ENCODE measurements at regions not wholly inside any gene's neighbourhood (a gene's known extent, or its start where the extent isn't known, plus 50 kb on each side); places are given as distances from the start of the nearest gene placed in this dataset.

DNA sequence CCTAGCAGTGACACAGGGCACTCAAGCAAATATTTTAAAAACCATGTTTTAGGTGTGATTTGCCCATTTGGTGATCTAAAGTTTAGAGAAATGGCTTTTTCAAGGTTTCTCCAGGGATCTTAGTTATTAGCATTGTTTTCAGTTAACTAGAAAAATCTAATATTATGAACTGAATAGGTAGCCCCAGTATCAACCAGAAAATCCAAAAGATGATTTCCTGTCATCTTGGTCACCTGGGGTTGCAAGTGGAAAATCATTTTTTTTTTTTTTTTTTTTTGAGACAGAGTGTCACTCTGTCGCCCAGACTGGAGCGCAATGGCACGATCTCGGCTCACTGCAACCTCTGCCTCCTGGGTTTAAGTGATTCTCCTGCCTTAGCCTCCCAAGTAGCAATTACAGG, 106.6 kb upstream of the FMN2 start:
- Histone ChIP-seq H2AFZ (ENCODE audit: insufficient read depth, low read depth, low read length, poor library complexity, severe bottlenecking) (no peak overlapping the region), H3K36me3 (replicated peaks in 1 of 2; ENCODE audit: control insufficient read depth in 1 of 2, insufficient read depth in 2 of 2, low read length in 2 of 2) (no peaks in the 10 kb centered on the region), H3K9me3 (replicated peaks in 1 of 2; ENCODE audit: control insufficient read depth in 1 of 2, insufficient read depth in 1 of 2, low read length in 2 of 2) (peaks cover 20% of the 10 kb centered on the region in 2 donors), H3K27me3 (ENCODE audit: control insufficient read depth in 2 of 2, insufficient read depth in 2 of 2, low read length in 2 of 2) (no peaks in the 10 kb centered on the region), H4K20me1 (ENCODE audit: insufficient read depth, low read length) (no peaks in the 10 kb centered on the region), H3K27ac (ENCODE audit: low read depth in 1 of 2, low read length in 2 of 2) (no peak overlapping the region), H3K4me1 (ENCODE audit: control insufficient read depth in 1 of 2, insufficient read depth in 2 of 2, low read length in 2 of 2) (no peaks in the 10 kb centered on the region), H3K4me3 (replicated peaks in 1 of 3; ENCODE audit: low read depth in 2 of 3, low read length in 3 of 3) (no peak overlapping the region), H3K9ac (ENCODE audit: insufficient read depth, low read length, poor library complexity, severe bottlenecking) (no peak overlapping the region), H3K4me2 (replicated peaks; ENCODE audit: extremely low read depth, low read length, poor library complexity, severe bottlenecking) (no peak overlapping the region), H3K79me2 (ENCODE audit: insufficient read depth, low read length) (no peaks in the 10 kb centered on the region)
- Mint-ChIP-seq H3K27me3 (ENCODE audit: low read depth in 3 of 3) (peaks cover 0 to 2% (median 0%) of the 10 kb centered on the region in 3 donors), H3K4me1 (no peaks in the 10 kb centered on the region), H3K27ac (no peak overlapping the region), H3K9me3 (peaks cover 8 to 29% (median 25%) of the 10 kb centered on the region in 7 donors), H3K36me3 (no peaks in the 10 kb centered on the region), H3K4me3 (no peak overlapping the region)
- intact Hi-C loops (cut with micrococcal nuclease): no loop called here
- TF ChIP-seq, protein P1, sequence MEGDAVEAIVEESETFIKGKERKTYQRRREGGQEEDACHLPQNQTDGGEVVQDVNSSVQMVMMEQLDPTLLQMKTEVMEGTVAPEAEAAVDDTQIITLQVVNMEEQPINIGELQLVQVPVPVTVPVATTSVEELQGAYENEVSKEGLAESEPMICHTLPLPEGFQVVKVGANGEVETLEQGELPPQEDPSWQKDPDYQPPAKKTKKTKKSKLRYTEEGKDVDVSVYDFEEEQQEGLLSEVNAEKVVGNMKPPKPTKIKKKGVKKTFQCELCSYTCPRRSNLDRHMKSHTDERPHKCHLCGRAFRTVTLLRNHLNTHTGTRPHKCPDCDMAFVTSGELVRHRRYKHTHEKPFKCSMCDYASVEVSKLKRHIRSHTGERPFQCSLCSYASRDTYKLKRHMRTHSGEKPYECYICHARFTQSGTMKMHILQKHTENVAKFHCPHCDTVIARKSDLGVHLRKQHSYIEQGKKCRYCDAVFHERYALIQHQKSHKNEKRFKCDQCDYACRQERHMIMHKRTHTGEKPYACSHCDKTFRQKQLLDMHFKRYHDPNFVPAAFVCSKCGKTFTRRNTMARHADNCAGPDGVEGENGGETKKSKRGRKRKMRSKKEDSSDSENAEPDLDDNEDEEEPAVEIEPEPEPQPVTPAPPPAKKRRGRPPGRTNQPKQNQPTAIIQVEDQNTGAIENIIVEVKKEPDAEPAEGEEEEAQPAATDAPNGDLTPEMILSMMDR (IDR thresholded peaks at IDR 0.05): no peak
- DNase-seq: no peak
- no CpG with 5 or more reads among the region's 4 CpGs for WGBS (ENCODE audit: insufficient coverage)

DNA sequence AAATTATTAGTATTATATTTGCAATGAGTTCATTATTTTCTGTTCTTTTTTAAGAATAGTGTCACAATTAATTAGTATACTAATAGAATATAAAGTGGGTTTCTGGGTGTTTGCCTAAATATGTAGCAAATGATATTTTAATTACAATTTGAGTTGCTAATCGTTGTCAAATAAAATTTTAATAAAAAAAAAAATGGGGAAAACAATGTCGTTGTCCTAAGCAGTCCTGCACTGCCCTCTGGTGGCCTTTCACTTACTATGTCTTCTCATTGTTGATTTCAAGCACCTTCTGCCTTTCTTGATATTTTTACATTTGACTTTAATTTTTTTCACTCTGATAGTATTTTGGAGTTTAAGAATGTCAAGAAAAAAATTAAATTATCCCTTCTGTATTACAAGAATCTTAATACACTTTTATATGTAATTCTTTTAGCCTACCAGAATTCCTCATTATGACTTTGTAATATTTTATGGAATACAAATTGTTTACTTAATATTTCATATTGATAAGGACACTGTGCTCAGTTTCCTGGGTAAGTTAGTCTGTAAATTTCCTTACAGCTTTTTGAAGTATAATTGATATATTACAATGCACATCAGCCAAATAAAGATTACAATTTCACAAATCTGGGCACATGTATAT, 104.5 kb upstream of the FMN2 start:
- no peaks in the 10 kb centered on the region for H4K20me1 ChIP-seq (ENCODE audit: insufficient read depth, low read length)
- H3K9ac ChIP-seq (ENCODE audit: insufficient read depth, low read length, poor library complexity, severe bottlenecking): no peak overlapping the region
- Mint-ChIP-seq H3K4me1 (no peaks in the 10 kb centered on the region), H3K9me3 (peaks cover 6 to 24% (median 18%) of the 10 kb centered on the region in 7 donors), H3K27me3 (ENCODE audit: low read depth in 3 of 3) (peaks cover 0 to 12% (median 0%) of the 10 kb centered on the region in 3 donors), H3K27ac (no peak overlapping the region), H3K36me3 (no peaks in the 10 kb centered on the region), H3K4me3 (no peak overlapping the region)
- peak; percentile 6 to 27 (median 22) for DNase-seq
- intact Hi-C loops (cut with micrococcal nuclease): no loop called here
- peaks cover 0 to 3% of the 10 kb centered on the region in 2 donors for H3K27me3 ChIP-seq (ENCODE audit: control insufficient read depth in 2 of 2, insufficient read depth in 2 of 2, low read length in 2 of 2)
- no peaks in the 10 kb centered on the region for H3K4me1 ChIP-seq (ENCODE audit: control insufficient read depth in 1 of 2, insufficient read depth in 2 of 2, low read length in 2 of 2)
- no peak overlapping the region for H3K4me2 ChIP-seq (replicated peaks; ENCODE audit: extremely low read depth, low read length, poor library complexity, severe bottlenecking)
- WGBS (ENCODE audit: insufficient coverage): no CpG with 5 or more reads among the region's 2 CpGs
- H3K36me3 ChIP-seq (replicated peaks in 1 of 2; ENCODE audit: control insufficient read depth in 1 of 2, insufficient read depth in 2 of 2, low read length in 2 of 2): no peaks in the 10 kb centered on the region
- H2AFZ ChIP-seq (ENCODE audit: insufficient read depth, low read depth, low read length, poor library complexity, severe bottlenecking): no peak overlapping the region
- H3K79me2 ChIP-seq (ENCODE audit: insufficient read depth, low read length): no peaks in the 10 kb centered on the region
- H3K4me3 ChIP-seq (replicated peaks in 1 of 3; ENCODE audit: low read depth in 2 of 3, low read length in 3 of 3): no peak overlapping the region
- H3K27ac ChIP-seq (ENCODE audit: low read depth in 1 of 2, low read length in 2 of 2): no peak overlapping the region
- H3K9me3 ChIP-seq (replicated peaks in 1 of 2; ENCODE audit: control insufficient read depth in 1 of 2, insufficient read depth in 1 of 2, low read length in 2 of 2): peaks cover 13 to 20% of the 10 kb centered on the region in 2 donors
- TF ChIP-seq, protein P1 (IDR thresholded peaks at IDR 0.05): peak; percentile 89

Measured in CD14-positive monocyte (primary cell).